ENCODE measurements at regions not wholly inside any gene's neighbourhood (a gene's known extent, or its start where the extent isn't known, plus 50 kb on each side); places are given as distances from the start of the nearest gene placed in this dataset.

- Histone ChIP-seq H3K4me3 (ENCODE audit: low read length) (no peak overlapping the region), H3K36me3 (ENCODE audit: insufficient read depth, low read length) (no peaks in the 10 kb centered on the region), H3K27ac (ENCODE audit: low read depth in 1 of 2, low read length in 2 of 2) (no peak overlapping the region), H3K9me3 (ENCODE audit: control insufficient read depth in 1 of 2, insufficient read depth in 1 of 2, low read length in 2 of 2) (no peaks in the 10 kb centered on the region), H3K4me1 (ENCODE audit: insufficient read depth, low read length) (no peaks in the 10 kb centered on the region), H3K27me3 (ENCODE audit: control insufficient read depth in 1 of 2, insufficient read depth in 2 of 2, low read length in 2 of 2) (no peaks in the 10 kb centered on the region)
- H3K27me3 Mint-ChIP-seq, result no peaks in the 10 kb centered on the region
- no peak for ATAC-seq (ENCODE audit: poor library complexity)
- no peaks in the 10 kb centered on the region for H3K4me1 Mint-ChIP-seq (ENCODE audit: low read depth)
- TF ChIP-seq, protein P1, sequence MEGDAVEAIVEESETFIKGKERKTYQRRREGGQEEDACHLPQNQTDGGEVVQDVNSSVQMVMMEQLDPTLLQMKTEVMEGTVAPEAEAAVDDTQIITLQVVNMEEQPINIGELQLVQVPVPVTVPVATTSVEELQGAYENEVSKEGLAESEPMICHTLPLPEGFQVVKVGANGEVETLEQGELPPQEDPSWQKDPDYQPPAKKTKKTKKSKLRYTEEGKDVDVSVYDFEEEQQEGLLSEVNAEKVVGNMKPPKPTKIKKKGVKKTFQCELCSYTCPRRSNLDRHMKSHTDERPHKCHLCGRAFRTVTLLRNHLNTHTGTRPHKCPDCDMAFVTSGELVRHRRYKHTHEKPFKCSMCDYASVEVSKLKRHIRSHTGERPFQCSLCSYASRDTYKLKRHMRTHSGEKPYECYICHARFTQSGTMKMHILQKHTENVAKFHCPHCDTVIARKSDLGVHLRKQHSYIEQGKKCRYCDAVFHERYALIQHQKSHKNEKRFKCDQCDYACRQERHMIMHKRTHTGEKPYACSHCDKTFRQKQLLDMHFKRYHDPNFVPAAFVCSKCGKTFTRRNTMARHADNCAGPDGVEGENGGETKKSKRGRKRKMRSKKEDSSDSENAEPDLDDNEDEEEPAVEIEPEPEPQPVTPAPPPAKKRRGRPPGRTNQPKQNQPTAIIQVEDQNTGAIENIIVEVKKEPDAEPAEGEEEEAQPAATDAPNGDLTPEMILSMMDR (IDR thresholded peaks at IDR 0.05), result no peak
- no peak overlapping the region for H3K4me3 Mint-ChIP-seq
- H3K27ac Mint-ChIP-seq, result no peak overlapping the region
- no peak for DNase-seq
- intact Hi-C loops (cut with DNase I, micrococcal nuclease), result no loop called here
- ChIA-PET POLR2A (no interaction called here), CTCF (no interaction called here)
- H3K9me3 Mint-ChIP-seq, result no peaks in the 10 kb centered on the region
- H3K36me3 Mint-ChIP-seq (ENCODE audit: low read depth), result no peaks in the 10 kb centered on the region
Measured at GRCh38 chr4:116385583-116385982, 699.8 kb downstream of the TRAM1L1 start.

GRCh38 chr4:116374815-116375214, 710.6 kb downstream of the TRAM1L1 start:
- no peak overlapping the region for H3K4me3 Mint-ChIP-seq

DNA sequence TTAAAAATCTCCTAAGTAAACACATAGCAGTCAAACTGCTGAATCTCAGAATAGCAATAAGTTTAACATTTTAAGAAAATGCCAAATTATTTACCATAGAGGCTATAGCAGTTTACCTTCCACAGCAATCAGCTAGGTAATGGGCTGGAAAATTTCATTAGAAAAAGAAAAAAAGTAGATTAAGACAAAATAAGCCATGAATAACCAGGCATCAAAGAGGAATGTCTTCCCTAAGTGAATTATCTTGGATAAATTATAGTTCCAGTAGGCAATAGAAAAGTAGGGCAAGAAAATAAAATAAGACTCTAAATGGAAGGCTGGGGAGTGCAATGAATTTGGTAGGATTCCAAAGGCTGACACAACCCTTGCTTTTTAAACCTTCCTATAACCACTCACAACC, 722.8 kb downstream of the TRAM1L1 start:
- TF ChIP-seq, protein P1 (IDR thresholded peaks at IDR 0.05), result no peak
- Histone ChIP-seq H3K4me3 (ENCODE audit: low read length) (no peak overlapping the region), H3K27me3 (ENCODE audit: control insufficient read depth in 1 of 2, insufficient read depth in 2 of 2, low read length in 2 of 2) (no peaks in the 10 kb centered on the region), H3K4me1 (ENCODE audit: insufficient read depth, low read length) (no peaks in the 10 kb centered on the region), H3K9me3 (ENCODE audit: control insufficient read depth in 1 of 2, insufficient read depth in 1 of 2, low read length in 2 of 2) (peaks cover 6 to 13% of the 10 kb centered on the region in 2 experiments), H3K27ac (ENCODE audit: low read depth in 1 of 2, low read length in 2 of 2) (no peak overlapping the region), H3K36me3 (ENCODE audit: insufficient read depth, low read length) (no peaks in the 10 kb centered on the region)
- CTCF ChIA-PET, result no interaction called here
- Mint-ChIP-seq H3K9me3 (no peaks in the 10 kb centered on the region), H3K36me3 (ENCODE audit: low read depth) (no peaks in the 10 kb centered on the region), H3K27ac (no peak overlapping the region), H3K4me1 (ENCODE audit: low read depth) (no peaks in the 10 kb centered on the region), H3K4me3 (no peak overlapping the region), H3K27me3 (no peaks in the 10 kb centered on the region)
- POLR2A ChIA-PET, result no interaction called here
- no peak for DNase-seq
- intact Hi-C loops (cut with DNase I, micrococcal nuclease), result no loop called here
- ATAC-seq (ENCODE audit: poor library complexity), result no peak

More at GRCh38 chr4:116374815-116375214, 710.6 kb downstream of the TRAM1L1 start:
- H3K36me3 Mint-ChIP-seq (ENCODE audit: low read depth), result no peaks in the 10 kb centered on the region
- Histone ChIP-seq H3K4me3 (ENCODE audit: low read length) (no peak overlapping the region), H3K36me3 (ENCODE audit: insufficient read depth, low read length) (no peaks in the 10 kb centered on the region), H3K4me1 (ENCODE audit: insufficient read depth, low read length) (no peaks in the 10 kb centered on the region), H3K9me3 (ENCODE audit: control insufficient read depth in 1 of 2, insufficient read depth in 1 of 2, low read length in 2 of 2) (no peaks in the 10 kb centered on the region), H3K27ac (ENCODE audit: low read depth in 1 of 2, low read length in 2 of 2) (no peak overlapping the region), H3K27me3 (ENCODE audit: control insufficient read depth in 1 of 2, insufficient read depth in 2 of 2, low read length in 2 of 2) (no peaks in the 10 kb centered on the region)
- ChIA-PET CTCF (no interaction called here), POLR2A (no interaction called here)
- ATAC-seq (ENCODE audit: poor library complexity) (no peak), DNase-seq (no peak)
- H3K27me3 Mint-ChIP-seq, result no peaks in the 10 kb centered on the region
- intact Hi-C loops (cut with DNase I, micrococcal nuclease), result no loop called here
- no peaks in the 10 kb centered on the region for H3K4me1 Mint-ChIP-seq (ENCODE audit: low read depth)
- TF ChIP-seq, protein P1 (IDR thresholded peaks at IDR 0.05), result no peak
- no peaks in the 10 kb centered on the region for H3K9me3 Mint-ChIP-seq
- no peak overlapping the region for H3K27ac Mint-ChIP-seq
